Adrenal gland (tissue), 9 donors: ENCODE measurements at regions not wholly inside any gene's neighbourhood (a gene's known extent, or its start where the extent isn't known, plus 50 kb on each side); places are given as distances from the start of the nearest gene placed in this dataset.
"Not testable (repeated sequence)": the region's sequence is repeated elsewhere in the genome, so short reads cannot be mapped to it uniquely, and the experiment has no call there.

Source experiments
- DNase-seq, 7 donors: peaks; one replicate each; pipeline ENCODE4 v3.0.0-alpha.2; 2019 to 2020
- H3K27ac ChIP-seq, 5 donors: fragments of 200-600 bp; sonication (generic) in 4 of 5; 1 replicate in 3 of 5; 2 replicates in 2 of 5; pipeline versions ENCODE4 v1.5.1 to v1.8.0; 2016 to 2020; ENCODE audit warnings: mild to moderate bottlenecking in 1 of 5
- H3K27me3 ChIP-seq: fragments of 200-600 bp; 2 replicates; pipeline ENCODE4 v1.8.0; 2021
- H3K36me3 ChIP-seq, 2 donors: fragments of 200-600 bp; replicated peaks in 1 of 2; 1 replicate in 1 of 2; 2 replicates in 1 of 2; pipeline versions ENCODE4 v1.5.1 to v1.8.0; 2018 to 2022
- H3K4me1 ChIP-seq, 2 donors: fragments of 200-600 bp; replicated peaks in 1 of 2; 1 replicate in 1 of 2; 2 replicates in 1 of 2; pipeline versions ENCODE4 v1.5.1 to v1.8.0; 2018 to 2021
- H3K4me3 ChIP-seq, 4 donors: fragments of 200-600 bp; sonication (generic) in 3 of 4; one replicate each; pipeline ENCODE4 v1.5.1; 2016 to 2018
- H3K9me3 ChIP-seq, 3 donors: fragments of 200-600 bp; sonication (generic) in 1 of 3; replicated peaks in 1 of 3; 1 replicate in 2 of 3; 2 replicates in 1 of 3; pipeline versions ENCODE4 v1.5.1 to v1.8.0; 2016 to 2021
- CTCF ChIP-seq, 6 experiments: fragments of 450-650 bp in 4 of 6; fragments of 200-600 bp in 2 of 6; sonication (generic) in 1 of 6; IDR thresholded peaks; 1 replicate in 5 of 6; 2 replicates in 1 of 6; pipeline versions ENCODE4 v1.5.1 to v1.8.0; 2016 to 2021; ENCODE audit warnings: antibody characterized with exemption in 6 of 6, mild to moderate bottlenecking in 2 of 6, moderate library complexity in 1 of 6
- POLR2A ChIP-seq, 2 donors: fragments of 450-650 bp; IDR thresholded peaks; one replicate each; pipeline ENCODE4 v1.6.1; 2017; ENCODE audit warnings: antibody characterized with exemption in 2 of 2, mild to moderate bottlenecking in 2 of 2, moderate library complexity in 1 of 2
- WGBS, 4 donors: extraction: QIAGEN DNeasy Blood & Tissue Kit in 2 of 4; methylation state at CpG; one replicate each; pipeline versions ENCODE4 v1.1.5 to v1.1.7; 2013 to 2017; 5-methylcytosine and 5-hydroxymethylcytosine counted together
- intact Hi-C, 2 donors: fragments of 100-400 bp; cut with DNase I; formaldehyde crosslinking; loops; one replicate each; pipeline versions ENCODE4 v1.14.1 to v1.15.0; 2022 to 2023
- donor health status: healthy with polysubstance abuse.
- donor health status: Bipolar disorder and iron deficiency.
- donor health status: DM: yes; HTN: yes; CAD: no.
- donor health status: DM: no; HTN: no; CAD: no.
- donor health status: DM: no; HTN: no; CAD: no.

- no peaks in the 10 kb centered on the region for H3K9me3 ChIP-seq
- H3K4me1 ChIP-seq = no peaks in the 10 kb centered on the region
- no peak for TF ChIP-seq CTCF (IDR thresholded peaks at IDR 0.05)
- no peak for TF ChIP-seq POLR2A (IDR thresholded peaks at IDR 0.05)
- H3K27me3 ChIP-seq = no peaks in the 10 kb centered on the region
- DNase-seq = no peak
- WGBS, 4 donors = 64 to 82% (median 67%) methylated on average over 2 of the region's 2 CpGs
- no peak overlapping the region for H3K27ac ChIP-seq
- no peak overlapping the region for H3K4me3 ChIP-seq
- no peaks in the 10 kb centered on the region for H3K36me3 ChIP-seq
- intact Hi-C loops = no loop called here
These were observed 90.0 kb upstream of the GATB start for GRCh38 chr4:151850791-151851213.

GRCh38 chr4:151845551-151845950 is 84.7 kb upstream of the GATB start:
- H3K4me3 ChIP-seq, intact Hi-C loops, H3K36me3 ChIP-seq, H3K27me3 ChIP-seq, DNase-seq, H3K27ac ChIP-seq, H3K9me3 ChIP-seq, H3K4me1 ChIP-seq: not testable (repeated sequence)
- WGBS, 4 donors = 82 to 93% (median 85%) methylated on average over 3 of the region's 3 CpGs

GRCh38 chr4:151842430-151843079 is 81.7 kb upstream of the GATB start:
- intact Hi-C loops = no loop called here

GRCh38 chr4:151841107-151841506 is 80.3 kb upstream of the GATB start:
- WGBS, 4 donors = 56 to 74% (median 67%) methylated on average over 4 to 10 of the region's 10 CpGs
- Histone ChIP-seq H3K4me3 (no peak overlapping the region), H3K27ac (no peak overlapping the region), H3K36me3 (no peaks in the 10 kb centered on the region), H3K27me3 (no peaks in the 10 kb centered on the region), H3K4me1 (no peaks in the 10 kb centered on the region), H3K9me3 (no peaks in the 10 kb centered on the region)
- intact Hi-C loops = no loop called here
- TF ChIP-seq CTCF (IDR thresholded peaks at IDR 0.05) (no peak), POLR2A (IDR thresholded peaks at IDR 0.05) (no peak)
- no peak for DNase-seq

More at GRCh38 chr4:151842430-151843079, 81.7 kb upstream of the GATB start:
- Histone ChIP-seq H3K27me3 (no peaks in the 10 kb centered on the region), H3K36me3 (no peaks in the 10 kb centered on the region), H3K4me3 (no peak overlapping the region), H3K27ac (no peak overlapping the region), H3K9me3 (no peaks in the 10 kb centered on the region), H3K4me1 (no peaks in the 10 kb centered on the region)
- TF ChIP-seq POLR2A (IDR thresholded peaks at IDR 0.05) = no peak
- TF ChIP-seq CTCF (IDR thresholded peaks at IDR 0.05) = no peak
- no peak for DNase-seq
- WGBS, 4 donors = 72 to 83% (median 76%) methylated on average over 3 to 4 of the region's 4 CpGs

GRCh38 chr4:151835467-151835866 is 74.7 kb upstream of the GATB start:
- Histone ChIP-seq H3K27me3 (no peaks in the 10 kb centered on the region), H3K27ac (no peak overlapping the region), H3K9me3 (no peaks in the 10 kb centered on the region), H3K4me1 (no peaks in the 10 kb centered on the region), H3K4me3 (no peak overlapping the region), H3K36me3 (no peaks in the 10 kb centered on the region)
- TF ChIP-seq POLR2A (IDR thresholded peaks at IDR 0.05) = no peak
- no peak for TF ChIP-seq CTCF (IDR thresholded peaks at IDR 0.05)
- WGBS, 4 donors = 85 to 92% (median 89%) methylated on average over 2 of the region's 2 CpGs
- intact Hi-C loops = no loop called here
- no peak for DNase-seq
